Keratinocyte (primary cell): ENCODE measurements at regions not wholly inside any gene's neighbourhood (a gene's known extent, or its start where the extent isn't known, plus 50 kb on each side); places are given as distances from the start of the nearest gene placed in this dataset.

ENCODE experiments used
- DNase-seq: peaks from one replicate; pipeline ENCODE4 v3.0.0-alpha.2; 2011; ENCODE audit warnings: low read depth, missing footprints, low spot score
- FAIRE-seq: peaks from 2 replicates; lab custom pipeline; 2011; peaks lifted over from hg19 to GRCh38; lab: Jason Lieb, UNC
- H2AFZ ChIP-seq: 2 replicates; pipeline ENCODE4 v1.6.0; 2012; ENCODE audit warnings: low read length, control low read depth, inconsistent platforms; ENCODE audit not compliant: control insufficient read depth
- H3K27ac ChIP-seq: 2 replicates; pipeline ENCODE4 v1.5.1; 2011; ENCODE audit warnings: low read length; ENCODE audit not compliant: control insufficient read depth, insufficient read depth
- H3K27me3 ChIP-seq: 3 replicates; pipeline ENCODE4 v1.6.0; 2011; ENCODE audit warnings: low read length; ENCODE audit not compliant: control insufficient read depth, insufficient read depth; ENCODE audit errors: extremely low read depth
- H3K36me3 ChIP-seq, 2 experiments: 2 replicates in 1 of 2; 3 replicates in 1 of 2; pipeline ENCODE4 v1.5.1; 2011; ENCODE audit warnings: low read length in 2 of 2, mild to moderate bottlenecking in 1 of 2; ENCODE audit not compliant: control insufficient read depth in 2 of 2, insufficient read depth in 2 of 2; ENCODE audit errors: extremely low read depth in 1 of 2
- H3K4me1 ChIP-seq: 3 replicates; pipeline ENCODE4 v1.5.1; 2011; ENCODE audit warnings: low read length; ENCODE audit not compliant: control insufficient read depth, insufficient read depth; ENCODE audit errors: extremely low read depth
- H3K4me2 ChIP-seq: 3 replicates; pipeline ENCODE4 v1.6.0; 2011; ENCODE audit warnings: low read depth, low read length; ENCODE audit not compliant: control insufficient read depth, insufficient read depth; ENCODE audit errors: extremely low read depth
- H3K4me3 ChIP-seq, 3 experiments: fragments of 200-600 bp in 1 of 3; sonication (generic) in 1 of 3; 2 replicates in 2 of 3; 3 replicates in 1 of 3; pipeline ENCODE4 v1.5.1; 2011 to 2016; ENCODE audit warnings: low read length in 3 of 3, mild to moderate bottlenecking in 3 of 3, control low read depth in 2 of 3, inconsistent platforms in 1 of 3, low read depth in 1 of 3, mixed read lengths in 1 of 3, mixed run types in 1 of 3, moderate library complexity in 1 of 3; ENCODE audit not compliant: control insufficient read depth in 2 of 3, insufficient read depth in 2 of 3; ENCODE audit errors: extremely low read depth in 1 of 3
- H3K79me2 ChIP-seq: 2 replicates; pipeline ENCODE4 v1.6.0; 2012; ENCODE audit warnings: low read length; ENCODE audit not compliant: control insufficient read depth, insufficient read depth
- H3K9ac ChIP-seq: 3 replicates; pipeline ENCODE4 v1.6.0; 2011; ENCODE audit warnings: low read length; ENCODE audit not compliant: control insufficient read depth, insufficient read depth; ENCODE audit errors: extremely low read depth
- H3K9me1 ChIP-seq: 3 replicates; pipeline ENCODE4 v1.6.0; 2011; ENCODE audit warnings: low read length; ENCODE audit not compliant: control insufficient read depth, insufficient read depth; ENCODE audit errors: extremely low read depth
- H3K9me3 ChIP-seq: 2 replicates; pipeline ENCODE4 v1.5.1; 2012; ENCODE audit warnings: low read depth, low read length; ENCODE audit not compliant: control insufficient read depth
- H4K20me1 ChIP-seq: 3 replicates; pipeline ENCODE4 v1.6.0; 2011; ENCODE audit warnings: low read length; ENCODE audit not compliant: control insufficient read depth, insufficient read depth; ENCODE audit errors: extremely low read depth
- CTCF ChIP-seq, 3 experiments: IDR thresholded peaks in 1 of 3; conservative IDR thresholded peaks in 1 of 3; optimal IDR thresholded peaks in 1 of 3; 2 replicates in 2 of 3; 3 replicates in 1 of 3; pipeline versions ENCODE3 to v1.5.1; 2011; ENCODE audit warnings: low read length in 3 of 3, mild to moderate bottlenecking in 3 of 3, moderate library complexity in 2 of 3, control low read depth in 1 of 3, inconsistent platforms in 1 of 3; ENCODE audit not compliant: insufficient read depth in 2 of 3; ENCODE audit errors: extremely low read depth in 1 of 3
- EZH2 ChIP-seq: IDR thresholded peaks from one replicate; pipeline ENCODE4 v1.6.1; 2012; ENCODE audit warnings: inconsistent platforms, mild to moderate bottlenecking, low read length, moderate library complexity
- dilution Hi-C: fragments of 300-500 bp; cut with MboI; formaldehyde crosslinking; loops from one replicate; pipeline ENCODE4 v1.7.0; 2020; ENCODE audit warnings: low sequenced_read_pairs; ENCODE audit not compliant: extremely low pct_ligation_motif_present

DNA sequence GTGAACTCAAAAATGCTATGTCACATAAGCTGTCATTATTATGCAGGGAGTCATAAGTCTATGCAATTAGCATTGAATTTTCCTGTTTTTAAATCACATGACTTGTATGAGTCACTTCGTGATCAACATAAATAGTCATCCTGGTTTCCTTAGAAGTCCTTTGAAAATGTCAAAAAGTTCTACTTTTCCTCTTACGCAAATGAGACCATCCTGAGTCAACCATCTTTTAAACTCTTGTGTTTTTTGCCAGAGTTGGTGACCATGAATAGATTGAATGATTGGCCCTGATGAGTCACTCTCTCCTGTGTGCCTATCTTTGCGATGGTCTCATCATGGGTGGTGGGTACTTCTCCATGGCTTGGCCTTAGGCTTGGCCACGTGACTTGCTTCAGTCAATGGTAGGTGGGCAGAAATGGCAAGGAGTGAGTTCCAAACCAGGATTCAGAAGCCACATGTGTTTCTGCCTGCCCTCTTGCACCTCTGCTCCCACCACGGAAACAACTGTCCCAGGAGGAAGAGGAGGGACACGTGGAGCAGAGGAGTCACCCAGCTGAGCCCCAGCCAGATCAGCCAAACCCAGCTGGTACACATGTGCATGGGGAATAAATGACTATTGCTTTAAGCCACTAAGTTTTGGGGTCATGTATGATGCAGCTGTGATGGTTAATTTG is 123.5 kb upstream of the CACNA1A start:
- dilution Hi-C loops: no loop called here
- H2AFZ ChIP-seq: no peak overlapping the region
- DNase-seq: no peak

DNA sequence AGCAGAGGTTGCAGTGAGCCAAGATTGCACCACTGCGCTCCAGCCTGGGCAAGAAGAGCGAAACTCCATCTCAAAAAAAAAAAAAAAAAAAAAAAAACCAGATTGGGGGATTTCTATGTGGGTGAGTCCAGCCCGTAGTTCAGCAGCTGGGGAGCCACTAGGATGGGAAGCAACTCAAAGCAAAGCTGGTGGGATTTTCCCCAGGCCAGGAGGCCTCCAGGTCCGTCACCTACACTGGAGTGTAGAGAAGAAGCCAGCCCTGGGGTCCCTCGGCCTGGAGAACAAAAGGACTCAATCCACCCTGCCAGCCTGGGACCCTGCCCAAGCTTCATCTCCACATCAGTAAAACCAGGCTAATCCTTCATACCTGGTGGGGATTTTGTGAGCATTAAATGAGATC is 121.3 kb upstream of the CACNA1A start:
- DNase-seq (no peak), FAIRE-seq (no peak)
- peaks cover 23% of the 10 kb centered on the region for H3K27me3 ChIP-seq
- dilution Hi-C loops: no loop called here
- H3K9ac ChIP-seq: no peak overlapping the region
- H3K36me3 ChIP-seq: no peaks in the 10 kb centered on the region
- TF ChIP-seq EZH2 (no peak), CTCF (optimal IDR thresholded peaks at IDR 0.05 in 1 of 3, IDR thresholded peaks at IDR 0.05 in 1 of 3, conservative IDR thresholded peaks at IDR 0.05 in 1 of 3; ENCODE audit: extremely low read depth in 1 of 3, insufficient read depth in 2 of 3, low read length in 3 of 3) (no peak)
- H3K9me3 ChIP-seq: no peaks in the 10 kb centered on the region
- H3K4me3 ChIP-seq: no peak overlapping the region
- H3K27ac ChIP-seq: no peak overlapping the region
- H3K9me1 ChIP-seq: no peaks in the 10 kb centered on the region
- H3K4me1 ChIP-seq: no peaks in the 10 kb centered on the region
- H3K79me2 ChIP-seq: no peaks in the 10 kb centered on the region
- H4K20me1 ChIP-seq: no peaks in the 10 kb centered on the region
- no peak overlapping the region for H3K4me2 ChIP-seq
- no peak overlapping the region for H2AFZ ChIP-seq

More for the DNA sequence above, 123.5 kb upstream of the CACNA1A start:
- H3K9ac ChIP-seq: no peak overlapping the region
- no peaks in the 10 kb centered on the region for H4K20me1 ChIP-seq
- no peaks in the 10 kb centered on the region for H3K4me1 ChIP-seq
- no peaks in the 10 kb centered on the region for H3K9me3 ChIP-seq
- no peaks in the 10 kb centered on the region for H3K36me3 ChIP-seq
- no peaks in the 10 kb centered on the region for H3K79me2 ChIP-seq
- H3K27ac ChIP-seq: no peak overlapping the region
- no peak for FAIRE-seq
- H3K27me3 ChIP-seq: peaks cover 4% of the 10 kb centered on the region
- H3K9me1 ChIP-seq: no peaks in the 10 kb centered on the region
- TF ChIP-seq EZH2 (no peak), CTCF (optimal IDR thresholded peaks at IDR 0.05 in 1 of 3, IDR thresholded peaks at IDR 0.05 in 1 of 3, conservative IDR thresholded peaks at IDR 0.05 in 1 of 3; ENCODE audit: extremely low read depth in 1 of 3, insufficient read depth in 2 of 3, low read length in 3 of 3) (no peak)
- no peak overlapping the region for H3K4me2 ChIP-seq
- H3K4me3 ChIP-seq: no peak overlapping the region
